GM10248 (cell line): ENCODE measurements at regions not wholly inside any gene's neighbourhood (a gene's known extent, or its start where the extent isn't known, plus 50 kb on each side); places are given as distances from the start of the nearest gene placed in this dataset.
"Not testable (repeated sequence)": the region's sequence is repeated elsewhere in the genome, so short reads cannot be mapped to it uniquely, and the experiment has no call there.

Source experiments
- CTCF ChIA-PET: fragments of 300-600 bp; sonication (Branson Sonifier 250); formaldehyde crosslinking; extraction: SDS; loops from one replicate; lab custom pipeline; 2021; ENCODE audit warnings: antibody characterized with exemption; lab: Yijun Ruan, JAX
- POLR2A ChIA-PET: fragments of 350-650 bp; sonication (Branson Sonifier 250); formaldehyde crosslinking; extraction: SDS; loops from one replicate; lab custom pipeline; 2020; ENCODE audit warnings: antibody characterized with exemption; lab: Yijun Ruan, JAX
- DNase-seq: peaks from one replicate; pipeline ENCODE4 v3.0.0; 2012; ENCODE audit errors: extremely low spot score
- CTCF ChIP-seq: IDR thresholded peaks from 2 replicates; pipeline ENCODE4 v1.5.1; 2012; ENCODE audit warnings: mild to moderate bottlenecking, low read depth; ENCODE audit errors: extremely low read depth, missing control alignments, control extremely low read depth

DNA sequence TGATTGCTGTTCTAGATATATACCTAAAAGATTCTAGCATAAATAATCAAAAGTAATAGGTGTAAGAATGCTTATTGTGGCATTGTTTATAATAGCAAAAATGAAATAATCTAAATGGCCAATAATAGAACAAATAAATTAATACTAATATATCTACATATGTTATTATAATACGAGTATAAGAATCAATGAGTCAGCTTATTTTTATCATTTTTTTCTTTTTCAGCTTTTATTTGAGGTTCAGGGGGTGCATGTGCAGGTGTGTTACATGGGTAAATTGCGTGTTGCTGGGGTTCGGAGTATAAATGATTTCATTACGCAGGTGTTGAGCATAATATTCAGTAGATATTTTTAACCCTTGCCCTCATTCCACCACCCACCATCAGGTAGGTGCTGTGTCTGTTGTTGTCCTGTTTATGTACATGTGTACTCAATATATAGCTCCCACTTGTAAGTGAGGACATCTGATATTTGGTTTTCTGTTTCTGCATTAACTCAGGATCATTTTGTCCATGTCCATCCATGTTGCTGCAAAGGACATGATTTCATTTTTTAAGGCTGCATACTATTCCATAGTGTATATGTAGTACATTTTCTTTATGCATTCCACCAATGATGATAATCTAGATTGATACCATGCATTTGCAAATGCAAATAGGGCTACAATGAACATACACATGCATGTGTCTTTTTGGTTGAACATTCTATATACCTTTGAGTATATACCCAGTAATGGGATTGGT is 122.2 kb upstream of the GMNC start:
- no peak for TF ChIP-seq CTCF
- CTCF ChIA-PET, result no interaction called here
- POLR2A ChIA-PET, result no interaction called here
- DNase-seq, result no peak

GRCh38 chr3:190983875-190984274 is 121.4 kb upstream of the GMNC start:
- POLR2A ChIA-PET, result no interaction called here
- CTCF ChIA-PET, result no interaction called here
- TF ChIP-seq CTCF, result no peak
- no peak for DNase-seq

DNA sequence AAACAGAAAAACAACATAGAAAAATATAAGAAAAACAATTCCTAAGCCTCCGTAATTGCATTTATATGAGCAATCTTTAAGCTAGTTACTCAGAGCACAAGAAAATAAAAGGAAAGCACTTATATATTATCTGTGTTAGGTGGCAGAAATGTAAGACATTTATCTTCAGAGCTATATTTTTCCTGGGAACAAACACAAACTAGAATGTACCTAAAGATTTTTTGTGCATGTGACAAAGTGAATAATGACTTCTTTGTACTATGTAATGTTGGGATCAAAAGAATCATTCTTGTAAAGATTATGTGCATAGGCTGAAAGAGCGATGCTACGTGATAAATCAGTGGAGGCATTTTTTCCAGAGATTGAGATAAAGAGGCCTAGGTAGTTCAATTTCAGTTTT is 111.3 kb upstream of the GMNC start:
- CTCF ChIA-PET, result no interaction called here
- no peak for DNase-seq
- POLR2A ChIA-PET, result no interaction called here
- TF ChIP-seq CTCF, result no peak

- DNase-seq, result no peak
- CTCF ChIA-PET, result no interaction called here
- POLR2A ChIA-PET, result no interaction called here
- no peak for TF ChIP-seq CTCF
Measured at GRCh38 chr3:190972840-190973270, 110.4 kb upstream of the GMNC start.

DNA sequence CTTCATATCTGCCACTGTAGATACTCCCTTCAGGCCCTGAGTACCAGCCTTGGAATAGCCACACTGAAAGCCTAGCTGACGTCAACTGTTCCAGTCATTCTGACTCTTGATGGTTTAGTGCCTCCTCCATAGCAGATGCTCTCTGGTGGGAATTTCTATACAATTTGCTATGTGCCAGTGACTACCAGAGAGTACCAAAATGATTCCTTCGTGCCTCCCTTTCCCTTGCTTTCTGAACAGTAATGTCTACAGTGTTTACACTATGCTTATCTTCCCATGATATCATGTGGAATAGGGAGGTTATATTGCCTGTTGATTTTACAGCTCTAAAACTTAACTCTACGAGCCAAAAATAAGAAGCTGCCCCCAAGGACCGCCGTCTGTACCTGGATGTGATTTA is 109.7 kb upstream of the GMNC start:
- TF ChIP-seq CTCF, result no peak
- POLR2A ChIA-PET, result no interaction called here
- CTCF ChIA-PET, result interaction anchor here (1.4 kb wide), 1 partner anchor 88 kb away, joined by 3 read pairs; no protein-coding TSS in a partner anchor
- DNase-seq, result no peak

DNA sequence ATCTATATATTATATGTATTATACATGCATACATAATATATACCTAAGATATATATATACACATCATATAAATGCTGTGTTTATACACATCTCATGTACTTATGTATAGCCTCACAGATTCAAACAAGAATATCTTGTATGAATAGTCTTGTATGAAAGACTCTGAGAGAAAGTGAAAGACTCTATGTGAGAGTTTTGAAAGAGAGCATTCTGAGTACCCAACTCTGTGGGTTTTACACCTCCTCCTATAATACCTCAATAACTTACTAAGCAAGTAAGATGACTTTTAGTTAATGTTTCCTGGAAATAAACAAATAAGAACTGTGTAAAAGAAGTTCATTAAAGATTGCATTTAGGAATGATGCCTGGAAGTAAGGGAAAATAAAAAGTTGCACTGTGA is 108.1 kb upstream of the GMNC start:
- POLR2A ChIA-PET, result no interaction called here
- TF ChIP-seq CTCF, result no peak
- CTCF ChIA-PET, result interaction anchor here (1.2 kb wide), 1 partner anchor 87 kb away, joined by 4 read pairs; no protein-coding TSS in a partner anchor
- no peak for DNase-seq

DNA sequence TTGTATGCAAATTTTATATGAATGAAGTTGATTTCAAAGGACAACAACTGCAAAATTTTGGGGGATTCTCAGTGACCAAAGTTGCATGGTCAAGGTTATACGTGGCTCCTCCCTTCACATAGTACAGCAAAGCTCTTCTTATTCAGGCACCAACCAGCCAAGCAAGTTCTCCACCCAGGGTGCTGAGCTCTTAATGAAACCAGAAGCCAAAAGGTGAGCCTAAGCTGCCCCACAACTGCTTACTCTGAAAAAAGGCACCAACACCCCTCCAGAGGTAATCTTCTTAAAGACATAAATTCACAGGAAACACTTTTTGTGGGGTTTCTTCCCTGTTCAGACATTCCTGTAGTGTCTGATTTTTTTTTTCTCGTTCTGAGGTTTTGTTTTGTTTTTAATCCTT is 106.1 kb upstream of the GMNC start:
- DNase-seq, result no peak
- TF ChIP-seq CTCF, result no peak
- POLR2A ChIA-PET, result no interaction called here
- CTCF ChIA-PET, result no interaction called here

DNA sequence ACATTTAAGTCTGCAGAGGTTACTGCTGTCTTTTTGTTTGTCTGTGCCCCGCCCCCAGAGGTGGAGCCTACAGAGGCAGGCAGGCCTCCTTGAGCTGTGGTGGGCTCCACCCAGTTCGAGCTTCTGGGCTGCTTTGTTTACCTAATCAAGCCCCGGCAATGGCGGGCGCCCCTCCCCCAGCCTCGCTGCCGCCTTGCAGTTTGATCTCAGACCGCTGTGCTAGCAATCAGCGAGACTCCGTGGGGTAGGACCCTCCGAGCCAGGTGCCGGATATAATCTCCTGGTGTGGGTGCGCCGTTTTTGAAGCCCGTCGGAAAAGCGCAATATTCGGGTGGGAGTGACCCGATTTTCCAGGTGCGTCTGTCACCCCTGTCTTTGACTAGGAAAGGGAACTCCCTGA is 102.4 kb upstream of the GMNC start:
- DNase-seq, POLR2A ChIA-PET, CTCF ChIA-PET: not testable (repeated sequence)
